ENCODE measurements at regions not wholly inside any gene's neighbourhood (a gene's known extent, or its start where the extent isn't known, plus 50 kb on each side); places are given as distances from the start of the nearest gene placed in this dataset.

DNA sequence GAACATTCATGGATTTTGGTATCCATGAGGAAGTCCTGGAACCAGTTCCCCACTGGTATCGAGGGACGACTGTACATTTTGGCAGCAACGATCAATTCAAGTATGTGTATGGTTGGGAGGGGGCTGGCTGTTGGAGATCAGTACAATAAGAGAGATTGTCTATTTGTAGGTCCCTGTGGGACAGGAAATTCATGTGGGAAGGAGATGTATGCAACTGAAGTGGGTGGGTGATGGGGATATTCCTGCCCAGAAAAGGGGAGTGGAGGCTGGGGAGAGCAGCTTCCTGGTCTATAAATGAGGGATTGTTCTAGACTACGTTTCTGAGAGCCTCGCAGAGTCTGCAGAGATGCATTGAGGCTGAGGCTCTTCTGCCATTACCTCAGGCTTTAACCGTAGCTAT lies 140.2 kb upstream of the MAGI3 start:
- H3K4me1 Mint-ChIP-seq = peaks cover 40 to 41% of the 10 kb centered on the region in 2 experiments
- no peaks in the 10 kb centered on the region for H3K9me3 ChIP-seq (ENCODE audit: control insufficient read depth, low read depth, low read length)
- H3K27ac Mint-ChIP-seq = peak overlapping the region in 1 of 3 experiments; percentile 23; a peak in 1 of 7 replicates
- H3K36me3 Mint-ChIP-seq (ENCODE audit: insufficient read depth in 1 of 3, low read depth in 3 of 3) = no peaks in the 10 kb centered on the region; a peak in 1 of 7 replicates
- no peaks in the 10 kb centered on the region for H3K23me2 ChIP-seq (ENCODE audit: insufficient read length, low read depth, low read length, poor library complexity, severe bottlenecking)
- DNase-seq = no peak
- no peak overlapping the region for H3K23ac ChIP-seq (ENCODE audit: insufficient read length, low read depth, low read length)
- H3K9ac ChIP-seq (ENCODE audit: extremely low read depth, insufficient read length, low read length) = no peak overlapping the region
- H3K14ac ChIP-seq (ENCODE audit: insufficient read depth, low read length) = no peak overlapping the region
- no peak for TF ChIP-seq CTCF (conservative IDR thresholded peaks at IDR 0.05)
- H3K79me1 ChIP-seq (ENCODE audit: insufficient read depth, low read depth, low read length, poor library complexity, severe bottlenecking) = no peaks in the 10 kb centered on the region
- WGBS (ENCODE audit: extremely low coverage, insufficient read length, low lambda C conversion rate) = no CpG with 5 or more reads among the region's 6 CpGs
- no peak overlapping the region for H3K18ac ChIP-seq (ENCODE audit: insufficient read length, low read depth, low read length)
- H3K27me3 Mint-ChIP-seq (ENCODE audit: low read depth) = peaks cover 3% of the 10 kb centered on the region
- no peaks in the 10 kb centered on the region for H3K79me2 ChIP-seq (ENCODE audit: insufficient read depth, low read length)
- no peaks in the 10 kb centered on the region for H4K20me1 ChIP-seq (ENCODE audit: control insufficient read depth, insufficient read depth, insufficient read length)
- H3K9me3 Mint-ChIP-seq = no peaks in the 10 kb centered on the region; a peak in 1 of 5 replicates
- H3K4me1 ChIP-seq (ENCODE audit: insufficient read depth, low read length) = no peaks in the 10 kb centered on the region; the same call in 1 of the 2 replicates
- H2BK15ac ChIP-seq (ENCODE audit: low read depth, low read length) = no peak overlapping the region
- no peak overlapping the region for H2BK5ac ChIP-seq (ENCODE audit: insufficient read length, low read length)
- no peak overlapping the region for H2BK20ac ChIP-seq (ENCODE audit: low read depth, low read length, poor library complexity, severe bottlenecking)
- no peak overlapping the region for H2AK5ac ChIP-seq (ENCODE audit: insufficient read length, low read length)
- no peak overlapping the region for H3K4me3 Mint-ChIP-seq
- H4K91ac ChIP-seq (ENCODE audit: insufficient read length, low read depth, low read length) = no peak overlapping the region
- H3K27ac ChIP-seq (ENCODE audit: insufficient read length, low read depth, low read length) = no peak overlapping the region
- H3T11ph ChIP-seq (ENCODE audit: low read length) = no peak overlapping the region
- H2BK120ac ChIP-seq (ENCODE audit: low read depth, low read length, poor library complexity, severe bottlenecking) = no peak overlapping the region
- H3K27me3 ChIP-seq (ENCODE audit: insufficient read depth, low read length) = no peaks in the 10 kb centered on the region
- no peak overlapping the region for H3K4ac ChIP-seq (ENCODE audit: low read depth, low read length)
- no peak overlapping the region for H4K8ac ChIP-seq (replicated peaks; ENCODE audit: insufficient read length, low read depth, low read length)
- no peak overlapping the region for H4K5ac ChIP-seq (ENCODE audit: insufficient read length, low read depth, low read length)
- no peak overlapping the region for H3K56ac ChIP-seq (ENCODE audit: insufficient read length, low read depth, low read length)
- no peak overlapping the region for H2BK12ac ChIP-seq (ENCODE audit: insufficient read length, low read depth, low read length)
- no peak overlapping the region for H2AFZ ChIP-seq (ENCODE audit: low read length)
- H3K4me2 ChIP-seq (ENCODE audit: insufficient read depth, insufficient read length, low read length) = no peak overlapping the region
